ENCODE measurements at regions not wholly inside any gene's neighbourhood (a gene's known extent, or its start where the extent isn't known, plus 50 kb on each side); places are given as distances from the start of the nearest gene placed in this dataset.

- Histone ChIP-seq H3K4me3 (no peak overlapping the region), H3K9me3 (no peaks in the 10 kb centered on the region), H3K27ac (no peak overlapping the region), H3K4me1 (no peaks in the 10 kb centered on the region), H3K36me3 (ENCODE audit: insufficient read depth in 1 of 2, low read depth in 1 of 2) (no peaks in the 10 kb centered on the region), H3K27me3 (ENCODE audit: insufficient read depth in 3 of 3, low read length in 2 of 3) (peaks cover 0 to 3% (median 3%) of the 10 kb centered on the region in 3 donors)
- intact Hi-C loops (cut with DNase I): no loop called here
- 84 to 89% (median 85%) methylated on average over 3 of the region's 3 CpGs for WGBS, 3 donors
- ATAC-seq: no peak
- no peak for TF ChIP-seq CTCF (IDR thresholded peaks at IDR 0.05)
- DNase-seq: no peak
Observed at GRCh38 chr2:58502931-58503330, 261.8 kb upstream of the FANCL start.

- H3K4me3 ChIP-seq: no peak overlapping the region
- DNase-seq (no peak), ATAC-seq (no peak)
- no peak for TF ChIP-seq CTCF (IDR thresholded peaks at IDR 0.05)
- intact Hi-C loops (cut with DNase I): no loop called here
- H3K9me3 ChIP-seq: no peaks in the 10 kb centered on the region
- H3K4me1 ChIP-seq: no peaks in the 10 kb centered on the region
- no peak overlapping the region for H3K27ac ChIP-seq
- H3K27me3 ChIP-seq (ENCODE audit: insufficient read depth in 3 of 3, low read length in 2 of 3): peaks cover 0 to 3% (median 3%) of the 10 kb centered on the region in 3 donors
- H3K36me3 ChIP-seq (ENCODE audit: insufficient read depth in 1 of 2, low read depth in 1 of 2): no peaks in the 10 kb centered on the region
- 77 to 78% (median 78%) methylated on average over 11 of the region's 11 CpGs for WGBS, 3 donors
Observed at GRCh38 chr2:58501371-58502160, 260.4 kb upstream of the FANCL start.

GRCh38 chr2:58497168-58497567, 256.0 kb upstream of the FANCL start:
- Histone ChIP-seq H3K9me3 (no peaks in the 10 kb centered on the region), H3K36me3 (ENCODE audit: insufficient read depth in 1 of 2, low read depth in 1 of 2) (no peaks in the 10 kb centered on the region), H3K27me3 (ENCODE audit: insufficient read depth in 3 of 3, low read length in 2 of 3) (peaks cover 0 to 3% (median 0%) of the 10 kb centered on the region in 3 donors), H3K4me3 (no peak overlapping the region), H3K27ac (no peak overlapping the region), H3K4me1 (no peaks in the 10 kb centered on the region)
- no peak for TF ChIP-seq CTCF (IDR thresholded peaks at IDR 0.05)
- intact Hi-C loops (cut with DNase I): no loop called here
- 18 to 27% (median 23%) methylated on average over 3 of the region's 3 CpGs for WGBS, 3 donors
- no peak for DNase-seq
- no peak for ATAC-seq

GRCh38 chr2:58495806-58496205, 254.7 kb upstream of the FANCL start:
- no peaks in the 10 kb centered on the region for H3K4me1 ChIP-seq
- TF ChIP-seq CTCF (IDR thresholded peaks at IDR 0.05): no peak
- no peak overlapping the region for H3K4me3 ChIP-seq
- DNase-seq (no peak), ATAC-seq (no peak)
- H3K36me3 ChIP-seq (ENCODE audit: insufficient read depth in 1 of 2, low read depth in 1 of 2): no peaks in the 10 kb centered on the region
- 21 to 30% (median 30%) methylated on average over 1 of the region's 1 CpG for WGBS, 3 donors
- no peaks in the 10 kb centered on the region for H3K9me3 ChIP-seq
- H3K27ac ChIP-seq: no peak overlapping the region
- intact Hi-C loops (cut with DNase I): no loop called here
- H3K27me3 ChIP-seq (ENCODE audit: insufficient read depth in 3 of 3, low read length in 2 of 3): no peaks in the 10 kb centered on the region

- Histone ChIP-seq H3K4me1 (no peaks in the 10 kb centered on the region), H3K36me3 (ENCODE audit: insufficient read depth in 1 of 2, low read depth in 1 of 2) (no peaks in the 10 kb centered on the region), H3K9me3 (no peaks in the 10 kb centered on the region), H3K4me3 (no peak overlapping the region), H3K27ac (no peak overlapping the region), H3K27me3 (ENCODE audit: insufficient read depth in 3 of 3, low read length in 2 of 3) (no peaks in the 10 kb centered on the region)
- DNase-seq (no peak), ATAC-seq (no peak)
- no peak for TF ChIP-seq CTCF (IDR thresholded peaks at IDR 0.05)
- 81 to 87% (median 83%) methylated on average over 10 of the region's 10 CpGs for WGBS, 3 donors
- intact Hi-C loops (cut with DNase I): no loop called here
Observed at GRCh38 chr2:58494071-58494501, 253.0 kb upstream of the FANCL start.
